HG02678 (cell line): ENCODE measurements at regions not wholly inside any gene's neighbourhood (a gene's known extent, or its start where the extent isn't known, plus 50 kb on each side); places are given as distances from the start of the nearest gene placed in this dataset.
"Not testable (repeated sequence)": the region's sequence is repeated elsewhere in the genome, so short reads cannot be mapped to it uniquely, and the experiment has no call there.

Source experiments
- ATAC-seq: cut with Tn5 transposase; IDR thresholded peaks from one replicate; pipeline ENCODE4 v1.9.1; 2021; ENCODE audit warnings: mild to moderate bottlenecking, moderate library complexity; ENCODE audit not compliant: unreplicated experiment

DNA sequence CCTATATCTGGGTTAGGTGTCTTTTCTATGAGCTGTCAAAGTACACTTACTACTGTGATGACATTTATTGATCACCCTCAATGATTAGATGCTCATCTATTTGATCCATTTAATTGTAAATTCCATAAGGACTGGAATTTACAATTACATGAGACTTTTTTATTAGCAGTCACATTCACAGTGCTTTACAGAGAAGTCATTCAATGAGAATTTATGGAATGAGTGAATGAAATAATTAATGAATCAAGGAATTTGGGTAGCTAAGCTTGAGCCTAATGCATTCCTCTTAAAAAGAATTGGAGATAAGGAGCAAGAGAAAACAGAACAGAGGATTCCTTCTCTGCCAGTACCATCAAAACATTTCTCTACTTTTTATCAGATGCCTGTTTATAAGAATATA, 1437.5 kb upstream of the CDH8 start:
- no peak for ATAC-seq

DNA sequence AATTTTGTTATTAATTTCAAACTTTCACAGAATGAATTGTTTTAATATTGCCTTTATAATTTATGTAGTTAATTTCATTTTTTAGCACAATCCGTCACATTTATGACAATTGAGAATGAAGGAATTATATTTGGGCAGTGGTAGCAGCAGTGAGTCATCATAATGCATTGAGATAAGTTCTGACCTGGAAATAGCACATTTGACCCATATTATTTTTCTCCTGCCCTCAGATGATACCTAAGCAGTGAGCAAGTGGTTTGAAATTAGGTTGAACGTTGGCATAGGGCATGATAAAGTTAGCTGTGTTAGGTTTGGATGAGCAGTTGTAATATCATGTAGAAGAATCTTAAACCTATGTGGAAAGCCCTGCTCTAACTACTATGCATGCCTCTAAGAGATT, 1431.3 kb upstream of the CDH8 start:
- ATAC-seq: no peak

- no peak for ATAC-seq
Measured at GRCh38 chr16:63462316-63462715, 1426.1 kb upstream of the CDH8 start.

DNA sequence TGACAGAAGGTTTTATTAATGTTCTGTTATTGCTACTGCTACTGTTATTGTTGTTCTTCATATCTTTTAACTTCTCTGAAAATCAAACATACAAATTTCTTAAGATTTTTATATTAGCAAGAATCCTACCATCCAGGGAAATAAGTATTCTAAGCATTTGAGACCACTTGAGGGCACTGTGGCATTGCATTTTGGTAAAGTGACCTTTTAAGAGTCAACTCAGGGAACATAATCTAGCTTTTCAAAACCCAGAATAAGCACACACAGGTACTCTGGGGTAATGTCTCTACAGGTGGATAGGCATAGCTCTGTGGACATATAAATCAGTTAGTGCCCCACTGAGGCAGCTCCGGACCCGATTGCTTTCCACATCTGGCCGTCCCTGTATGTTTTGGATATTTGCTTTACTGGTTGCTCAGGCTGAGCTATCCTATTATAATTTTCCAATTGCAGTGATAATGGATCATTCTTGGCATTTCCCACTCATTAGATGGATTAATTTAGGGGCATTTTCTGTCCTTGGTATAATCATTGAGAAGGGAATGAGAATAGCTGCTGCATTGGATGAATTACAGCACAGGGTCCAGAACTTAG, 1425.1 kb upstream of the CDH8 start:
- ATAC-seq: no peak

GRCh38 chr16:63458846-63459245, 1422.6 kb upstream of the CDH8 start:
- ATAC-seq: no peak

- no peak for ATAC-seq
Measured at GRCh38 chr16:63457869-63458268, 1421.6 kb upstream of the CDH8 start.

DNA sequence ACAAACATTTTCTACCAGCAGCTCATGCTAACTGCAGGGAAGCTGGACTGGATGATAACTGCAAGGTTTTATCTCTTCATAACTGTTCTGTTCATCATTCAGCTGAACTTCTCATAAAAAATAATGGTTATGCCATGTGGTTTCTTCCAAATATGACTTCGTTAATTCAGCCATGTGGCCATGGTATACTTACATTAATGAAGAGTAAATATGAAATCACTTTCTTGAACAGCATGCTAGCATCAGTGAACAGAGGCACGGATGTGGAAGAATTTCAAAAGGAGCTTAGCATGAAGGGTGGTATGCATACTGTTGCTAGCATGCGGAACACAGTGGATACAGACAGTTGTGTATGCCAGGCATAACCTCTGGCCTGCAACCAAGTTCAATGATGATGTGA, 1417.0 kb upstream of the CDH8 start:
- ATAC-seq: no peak

- ATAC-seq: no peak
Measured at GRCh38 chr16:63447121-63447520, 1410.9 kb upstream of the CDH8 start.

- no peak for ATAC-seq
Measured at GRCh38 chr16:63442246-63442645, 1406.0 kb upstream of the CDH8 start.

GRCh38 chr16:63426275-63426870, 1390.1 kb upstream of the CDH8 start:
- no peak for ATAC-seq

DNA sequence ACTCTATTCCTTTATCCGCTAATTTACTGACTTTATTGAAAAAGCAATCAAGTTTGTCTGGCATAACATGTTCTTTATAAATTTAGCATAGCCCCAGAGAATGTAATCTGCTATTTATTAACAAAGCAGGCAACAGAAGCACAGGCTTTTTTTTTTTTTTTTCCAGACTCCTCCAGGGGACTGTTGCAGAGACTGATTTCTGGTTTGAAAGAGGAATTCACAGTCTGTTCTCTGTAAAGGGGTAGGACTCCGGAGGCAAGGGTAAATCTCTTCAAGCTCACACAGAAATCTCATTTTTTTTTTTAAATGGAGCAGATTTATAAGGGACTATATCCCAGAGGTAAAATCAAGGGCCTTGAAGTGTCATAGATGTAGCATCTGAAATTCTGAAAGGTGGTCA, 1386.5 kb upstream of the CDH8 start:
- ATAC-seq: no peak

DNA sequence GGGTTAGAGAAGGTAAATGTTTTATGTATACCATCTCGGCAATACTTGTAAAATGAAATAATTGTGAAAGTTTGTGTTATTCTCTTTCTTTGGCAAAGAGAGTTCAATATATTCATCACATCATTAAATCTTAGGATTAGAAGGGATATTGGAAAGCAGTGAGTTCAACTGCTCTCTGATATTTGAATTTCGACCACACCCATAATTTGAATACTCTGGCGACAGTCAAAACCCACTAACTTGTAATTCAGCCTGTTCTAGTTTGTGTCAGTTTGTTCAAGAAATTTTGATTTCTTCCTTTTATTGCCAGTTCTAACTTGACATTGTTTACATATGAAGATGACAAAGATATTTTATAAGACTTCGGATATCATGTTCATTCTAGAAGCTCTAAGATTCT, 1380.5 kb upstream of the CDH8 start:
- ATAC-seq: no peak

DNA sequence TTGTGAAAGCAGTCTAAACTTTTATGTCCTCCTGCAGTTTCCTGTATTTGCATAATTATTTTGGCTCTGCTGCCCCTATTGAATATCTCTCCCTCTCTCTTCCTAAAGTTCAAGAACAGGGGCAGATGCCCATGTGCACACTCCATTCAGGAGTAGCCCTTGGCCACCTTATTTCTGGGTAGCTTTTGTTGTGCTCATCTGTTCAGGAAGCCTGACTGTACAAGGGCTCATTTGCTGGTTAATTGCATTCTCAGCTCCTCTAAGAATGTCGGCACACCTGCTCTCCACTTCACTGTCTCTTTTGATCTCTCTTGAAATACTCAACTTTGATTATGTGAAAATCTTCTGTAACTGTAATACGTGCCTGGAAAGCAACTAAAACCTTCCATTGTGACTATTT, 1378.8 kb upstream of the CDH8 start:
- ATAC-seq: no peak

- ATAC-seq: no peak
Measured at GRCh38 chr16:63410594-63410993, 1374.4 kb upstream of the CDH8 start.

GRCh38 chr16:63403792-63404191, 1367.6 kb upstream of the CDH8 start:
- no peak for ATAC-seq

DNA sequence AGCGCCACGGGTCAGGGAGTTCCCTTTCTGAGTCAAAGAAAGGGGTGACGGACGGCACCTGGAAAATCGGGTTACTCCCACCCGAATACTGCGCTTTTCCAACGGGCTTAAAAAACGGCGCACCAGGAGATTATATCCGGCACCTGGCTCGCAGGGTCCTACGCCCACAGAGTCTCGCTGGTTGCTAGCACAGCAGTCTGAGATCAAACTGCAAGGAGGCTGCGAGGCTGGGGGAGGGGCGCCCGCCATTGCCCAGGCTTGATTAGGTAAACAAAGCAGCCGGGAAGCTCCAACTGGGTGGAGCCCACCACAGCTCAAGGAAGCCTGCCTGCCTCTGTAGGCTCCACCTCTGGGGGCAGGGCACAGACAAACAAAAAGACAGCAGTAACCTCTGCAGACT, 1352.0 kb upstream of the CDH8 start:
- ATAC-seq: not testable (repeated sequence)

GRCh38 chr16:63385714-63386432, 1349.6 kb upstream of the CDH8 start:
- ATAC-seq: no peak

DNA sequence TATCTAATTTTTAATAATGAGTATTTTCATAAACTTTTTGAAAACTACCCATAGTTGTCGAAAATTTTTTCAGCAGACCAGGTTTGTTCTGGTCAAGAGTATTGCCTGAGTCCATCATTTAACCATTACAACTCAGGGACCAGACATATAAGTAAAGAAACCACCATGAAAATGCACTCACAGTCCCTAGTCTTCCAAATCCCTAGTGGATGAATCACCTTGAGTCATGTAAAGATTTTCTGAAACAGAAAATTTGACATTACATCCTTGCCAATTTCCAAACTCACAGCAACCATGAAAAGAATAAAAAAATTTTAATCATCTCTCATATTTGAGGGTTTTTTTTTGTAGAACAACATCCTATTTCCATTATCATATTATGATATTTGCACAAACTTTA, 1337.5 kb upstream of the CDH8 start:
- ATAC-seq: no peak

DNA sequence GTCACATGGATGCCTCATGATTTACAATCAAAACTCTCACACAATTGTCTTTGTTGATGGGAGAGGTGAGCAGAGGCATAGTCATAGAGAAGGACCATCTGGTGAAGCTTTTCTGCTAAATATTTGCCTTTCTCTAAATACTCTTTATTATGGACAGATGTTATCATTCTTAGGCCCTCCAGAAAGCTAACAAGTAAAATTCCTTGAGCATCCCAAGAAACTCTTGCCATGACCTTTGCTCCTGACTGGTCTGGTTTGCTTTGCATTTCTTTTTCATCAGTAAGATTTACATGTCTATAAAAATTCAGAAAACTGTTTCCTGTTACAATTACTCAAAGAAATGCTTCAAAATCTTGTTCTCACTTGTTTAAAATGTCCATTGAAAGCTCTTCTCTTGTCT, 1336.6 kb upstream of the CDH8 start:
- ATAC-seq: no peak

GRCh38 chr16:63372283-63372682, 1336.0 kb upstream of the CDH8 start:
- ATAC-seq: no peak

DNA sequence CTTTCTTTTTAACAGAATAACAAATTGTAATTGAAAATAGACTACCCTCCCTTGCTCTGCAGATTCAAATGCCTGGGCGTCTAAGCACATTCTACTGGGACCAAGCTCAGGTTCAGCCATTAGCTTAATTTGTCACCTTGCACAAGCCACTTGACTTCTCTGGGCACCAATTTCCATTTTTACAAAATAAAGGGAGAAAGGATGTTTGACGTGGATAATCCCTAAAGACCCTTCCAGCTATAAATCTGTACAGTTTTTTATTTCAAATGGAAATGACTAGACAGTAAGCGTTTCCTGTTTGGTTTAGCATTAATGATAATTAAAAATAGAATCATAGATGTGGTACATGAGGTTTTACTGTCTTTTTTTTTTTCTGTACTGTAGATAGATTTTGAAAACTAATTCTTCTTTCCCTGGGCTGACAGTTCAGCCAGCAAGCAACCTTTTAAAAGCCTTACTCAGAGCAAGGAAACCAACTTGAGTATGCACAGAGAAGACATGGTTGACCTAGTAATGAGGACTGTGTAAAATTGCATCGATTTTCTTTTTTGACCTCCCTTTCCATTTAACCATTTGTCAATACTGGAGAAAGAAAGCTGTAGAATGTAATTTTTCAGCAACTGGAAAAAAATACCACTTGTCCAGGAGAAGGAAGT, 1329.5 kb upstream of the CDH8 start:
- no peak for ATAC-seq

- no peak for ATAC-seq
Measured at GRCh38 chr16:63363738-63364137, 1327.5 kb upstream of the CDH8 start.
